K562 (cell line): ENCODE measurements at regions not wholly inside any gene's neighbourhood (a gene's known extent, or its start where the extent isn't known, plus 50 kb on each side); places are given as distances from the start of the nearest gene placed in this dataset.

ENCODE experiments used
- ATAC-seq: fragments of 200-7000 bp; cut with Tn5 transposase; 3 replicates; pipeline ENCODE4 v1.9.1; 2020; ENCODE audit warnings: moderate library complexity
- BruUV-seq: library from RNA; stranded (reverse); fragments of 400-500 nt; replicated peaks from 2 replicates; lab custom pipeline; 2021; lab: Mats Ljungman, UMichigan
- CTCF ChIA-PET: fragments of 300-600 bp; formaldehyde crosslinking; extraction: SDS; loops from one replicate; lab custom pipeline; 2021; ENCODE audit warnings: low intra/inter-chr PET ratio; lab: Yijun Ruan, JAX
- POLR2A ChIA-PET: fragments of 300-600, 350-650 bp; sonication (Branson Sonifier 250); formaldehyde crosslinking; extraction: SDS; loops from one replicate; lab custom pipeline; 2021; ENCODE audit warnings: antibody characterized with exemption, inconsistent platforms; lab: Yijun Ruan, JAX
- DNase-seq, 4 experiments: peaks; one replicate each; pipeline versions ENCODE4 v3.0.0 to v3.0.0-alpha.2; 2011 to 2018; ENCODE audit warnings: low spot score in 3 of 4, mixed read lengths in 3 of 4; ENCODE audit errors: extremely low read depth in 1 of 4
- FAIRE-seq: peaks from 2 replicates; lab custom pipeline; 2011; peaks lifted over from hg19 to GRCh38; lab: Jason Lieb, UNC
- H2AFZ ChIP-seq: 2 replicates; pipeline ENCODE4 v1.6.0; 2011; ENCODE audit warnings: low read depth, low read length, control low read depth, inconsistent platforms
- H3K27ac ChIP-seq: fragments of 200-600 bp; 3 replicates; pipeline ENCODE4 v1.8.0; 2011; ENCODE audit warnings: low read depth, mild to moderate bottlenecking, control low read depth, inconsistent platforms, low read length, moderate library complexity, mixed read lengths; ENCODE audit errors: extremely low read depth
- H3K27me3 ChIP-seq, 2 experiments: fragments of 300-600 bp in 1 of 2; 2 replicates in 1 of 2; 3 replicates in 1 of 2; pipeline versions ENCODE4 v1.6.0 to v1.8.0; 2011; ENCODE audit warnings: inconsistent platforms in 2 of 2, low read length in 2 of 2, mild to moderate bottlenecking in 1 of 2, mixed read lengths in 1 of 2, moderate library complexity in 1 of 2; ENCODE audit not compliant: control insufficient read depth in 2 of 2, insufficient read depth in 2 of 2
- H3K36me3 ChIP-seq: fragments of 300-600 bp; 3 replicates; pipeline ENCODE4 v1.8.0; 2011; ENCODE audit warnings: mild to moderate bottlenecking, low read length, inconsistent platforms; ENCODE audit not compliant: control insufficient read depth, insufficient read depth
- H3K4me1 ChIP-seq, 2 experiments: fragments of 200-600 bp in 1 of 2; replicated peaks in 1 of 2; 2 replicates in 1 of 2; 3 replicates in 1 of 2; pipeline versions ENCODE4 v1.5.1 to v1.8.0; 2011; ENCODE audit warnings: inconsistent platforms in 2 of 2, low read length in 2 of 2, mild to moderate bottlenecking in 1 of 2, mixed read lengths in 1 of 2, moderate library complexity in 1 of 2; ENCODE audit not compliant: control insufficient read depth in 2 of 2, insufficient read depth in 2 of 2
- H3K4me2 ChIP-seq: 2 replicates; pipeline ENCODE4 v1.6.1; 2011; ENCODE audit warnings: low read length, control low read depth, inconsistent platforms, mixed read lengths; ENCODE audit not compliant: insufficient read depth
- H3K4me3 ChIP-seq: fragments of 200-600 bp; sonication (generic), shearing (Covaris generic); 2 replicates; pipeline ENCODE4 v1.5.1; 2016; ENCODE audit warnings: control low read depth, inconsistent platforms
- H3K79me2 ChIP-seq: fragments of 200-600 bp; 3 replicates; pipeline ENCODE4 v1.8.0; 2011; ENCODE audit warnings: low read length, inconsistent platforms; ENCODE audit not compliant: control insufficient read depth, insufficient read depth
- H3K9ac ChIP-seq, 2 experiments: 2 replicates each; pipeline versions ENCODE4 v1.6.0 to v1.6.1; 2011; ENCODE audit warnings: low read depth in 2 of 2, low read length in 2 of 2, control low read depth in 1 of 2, inconsistent platforms in 1 of 2, mild to moderate bottlenecking in 1 of 2, mixed read lengths in 1 of 2; ENCODE audit not compliant: insufficient read depth in 1 of 2
- H3K9me1 ChIP-seq: one replicate; pipeline ENCODE4 v1.6.0; 2011; ENCODE audit warnings: inconsistent platforms, mild to moderate bottlenecking, low read length, moderate library complexity; ENCODE audit not compliant: control insufficient read depth, insufficient read depth
- H3K9me3 ChIP-seq: replicated peaks from 2 replicates; pipeline ENCODE4 v1.5.1; 2011; ENCODE audit warnings: low read depth, low read length, inconsistent platforms; ENCODE audit not compliant: control insufficient read depth, insufficient read depth
- H4K20me1 ChIP-seq: replicated peaks from 2 replicates; pipeline ENCODE4 v1.6.1; 2011; ENCODE audit warnings: low read length, inconsistent platforms, mixed read lengths; ENCODE audit not compliant: control insufficient read depth, insufficient read depth
- ATF2 ChIP-seq: sonication (generic); formaldehyde crosslinking; IDR thresholded peaks from 2 replicates; pipeline ENCODE4 v1.8.1; 2022; ENCODE audit warnings: missing genetic modification reagents
- FUS ChIP-seq: fragments of 200-400 bp; formaldehyde crosslinking; optimal IDR thresholded peaks from 2 replicates; pipeline ENCODE3; 2017; ENCODE audit warnings: low read depth, low read length
- MAFG ChIP-seq: fragments of 450-650 bp; conservative IDR thresholded peaks from 2 replicates; pipeline ENCODE4 v1.6.1; 2016; ENCODE audit warnings: missing genetic modification characterization, missing compliant biosample characterization
- PATZ1 ChIP-seq: fragments of 250-450 bp; sonication (Bioruptor Pico); IDR thresholded peaks from 2 replicates; pipeline ENCODE4 v1.5.0; 2020; ENCODE audit warnings: mild to moderate bottlenecking, borderline replicate concordance
- PREB ChIP-seq: sonication (generic); formaldehyde crosslinking; IDR thresholded peaks from 2 replicates; pipeline ENCODE4 v1.8.1; 2023; ENCODE audit warnings: mild to moderate bottlenecking, missing genetic modification reagents
- RBFOX2 ChIP-seq: fragments of 200-400 bp; formaldehyde crosslinking; IDR thresholded peaks from 2 replicates; pipeline ENCODE4 v1.6.1; 2017; ENCODE audit warnings: low read depth, mild to moderate bottlenecking, low read length, moderate library complexity
- SOX6 ChIP-seq: fragments of 450-650 bp; IDR thresholded peaks from 2 replicates; pipeline ENCODE4 v1.6.1; 2014; ENCODE audit warnings: mild to moderate bottlenecking
- TCFL5 ChIP-seq: fragments of 250-450 bp; sonication (Bioruptor Pico); conservative IDR thresholded peaks from 2 replicates; pipeline ENCODE4 v1.6.1; 2021; ENCODE audit warnings: mild to moderate bottlenecking, moderate library complexity, matching md5 sums
- TEAD4 ChIP-seq, 2 experiments: sonication (generic) in 1 of 2; formaldehyde crosslinking in 1 of 2; IDR thresholded peaks; 2 replicates each; pipeline versions ENCODE4 v1.6.1 to v1.8.0; 2012 to 2022; ENCODE audit warnings: borderline replicate concordance in 1 of 2, inconsistent platforms in 1 of 2, low read length in 1 of 2, mild to moderate bottlenecking in 1 of 2, missing genetic modification reagents in 1 of 2
- WHSC1 ChIP-seq: IDR thresholded peaks from one replicate; pipeline ENCODE4 v1.6.1; 2012; ENCODE audit warnings: low read length, control low read depth, inconsistent platforms
- in situ Hi-C: fragments of 300-500 bp; cut with MboI; formaldehyde crosslinking; loops from 4 replicates; pipeline ENCODE4 v1.15.0; 2018; ENCODE audit warnings: inconsistent platforms, mixed read lengths
- intact Hi-C: fragments of 100-400 bp; cut with micrococcal nuclease; formaldehyde crosslinking; loops from 2 replicates; pipeline ENCODE4 v1.14.2; 2022

- H2AFZ ChIP-seq, result no peak overlapping the region
- POLR2A ChIA-PET, result no interaction called here
- no peak overlapping the region for H3K9ac ChIP-seq
- no peaks in the 10 kb centered on the region for H3K27me3 ChIP-seq
- no peak for ATAC-seq
- H3K4me3 ChIP-seq, result no peak overlapping the region
- BruUV-seq, result no TSS peak
- in situ Hi-C loops (no loop called here), intact Hi-C loops (no loop called here)
- no peak overlapping the region for H3K27ac ChIP-seq
- H3K9me1 ChIP-seq, result no peaks in the 10 kb centered on the region
- no peak for FAIRE-seq
- H4K20me1 ChIP-seq, result no peaks in the 10 kb centered on the region
- no peak for DNase-seq
- no peaks in the 10 kb centered on the region for H3K36me3 ChIP-seq
- CTCF ChIA-PET, result no interaction called here
- H3K79me2 ChIP-seq, result no peaks in the 10 kb centered on the region
- 0 out of 2 replicates have a peak, but pooled peaks cover 3% of the 10 kb centered on the region for H3K9me3 ChIP-seq
- TF ChIP-seq RBFOX2 (no peak), TEAD4 (IDR thresholded peaks at IDR 0.05; ENCODE audit: low read length) (no peak), TEAD4 (CRISPR knock-in tag; IDR thresholded peaks at IDR 0.05; ENCODE audit: borderline replicate concordance) (no peak), FUS (no peak), PATZ1 (CRISPR knock-in tag) (no peak), WHSC1 (no peak), TCFL5 (CRISPR knock-in tag) (no peak), PREB (CRISPR knock-in tag) (no peak), ATF2 (CRISPR knock-in tag) (no peak), MAFG (no peak), SOX6 (no peak)
- TF ChIP-seq, all 486 proteins: peak for 0
- Histone ChIP-seq H3K4me2 (no peak overlapping the region), H3K4me1 (no peaks in the 10 kb centered on the region)
Observed at GRCh38 chr5:40172721-40173120, 507.0 kb upstream of the PTGER4 start.
